ENCODE measurements at regions not wholly inside any gene's neighbourhood (a gene's known extent, or its start where the extent isn't known, plus 50 kb on each side); places are given as distances from the start of the nearest gene placed in this dataset.

DNA sequence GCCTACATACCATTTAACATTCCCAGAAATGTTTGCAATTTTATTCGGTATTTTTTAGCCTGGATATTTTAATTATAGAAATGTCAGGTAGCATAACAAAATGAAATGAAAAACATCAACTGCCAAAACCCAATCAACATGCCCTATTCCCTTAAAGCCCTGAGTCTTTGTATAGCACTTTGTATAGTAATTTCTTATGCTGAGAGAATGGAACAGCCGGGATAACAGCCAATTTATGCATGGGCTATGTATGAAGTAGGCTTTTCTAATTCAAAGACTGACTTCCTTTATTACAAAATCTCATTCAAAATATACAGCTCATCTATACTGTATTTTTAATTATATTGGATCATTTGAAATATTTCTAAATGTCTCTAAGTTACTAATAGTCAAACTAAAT is 513.0 kb upstream of the NAALADL2 start:
- H3K36me3 ChIP-seq (ENCODE audit: control insufficient read depth in 2 of 2, insufficient read depth in 2 of 2, low read length in 1 of 2) = no peaks in the 10 kb centered on the region

More for the DNA sequence above, 513.0 kb upstream of the NAALADL2 start:
- BruUV-seq (replicated peaks) = no TSS peak
- no peaks in the 10 kb centered on the region for H3K79me2 ChIP-seq (ENCODE audit: control insufficient read depth, insufficient read depth, low read length)
- no peaks in the 10 kb centered on the region for H4K20me1 ChIP-seq (ENCODE audit: control insufficient read depth, insufficient read depth)
- ATAC-seq (no peak), FAIRE-seq (no peak), DNase-seq (ENCODE audit: low read depth, low spot score) (no peak)
- no peaks in the 10 kb centered on the region for H3K9me3 ChIP-seq (replicated peaks; ENCODE audit: control insufficient read depth, insufficient read depth, low read length)
- no peaks in the 10 kb centered on the region for H3K4me1 ChIP-seq (ENCODE audit: control insufficient read depth, insufficient read depth, low read length)
- SMC1A ChIA-PET (ENCODE audit: uncharacterized antibody, unreplicated experiment) = interaction anchor here (0.6 kb wide), 1 partner anchor 15 kb away, joined by 3 read pairs; no protein-coding TSS in a partner anchor
- H3K27me3 ChIP-seq (replicated peaks in 1 of 2; ENCODE audit: control insufficient read depth in 2 of 2, insufficient read depth in 2 of 2, low read length in 1 of 2) = no peaks in the 10 kb centered on the region
- CTCF ChIA-PET = no interaction called here
- intact Hi-C loops (cut with micrococcal nuclease; ENCODE audit: unreplicated experiment) (no loop called here), in situ Hi-C loops (cut with MboI) (no loop called here)
- no peak overlapping the region for H2AFZ ChIP-seq (ENCODE audit: control insufficient read depth, low read depth, low read length)
- H3K27ac ChIP-seq (ENCODE audit: control insufficient read depth, insufficient read depth) = no peak overlapping the region
- no peak overlapping the region for H3K4me3 ChIP-seq
- H3K9ac ChIP-seq (ENCODE audit: control insufficient read depth, insufficient read depth, low read length) = no peak overlapping the region
- H3K4me2 ChIP-seq (ENCODE audit: control insufficient read depth, insufficient read depth) = no peak overlapping the region
- WGBS (ENCODE audit: insufficient coverage, insufficient replicate concordance, low lambda C conversion rate, missing lambda C conversion rate) = 26% methylated on average over 2 of the region's 2 CpGs
- RAD21 ChIA-PET (ENCODE audit: unreplicated experiment) = no interaction called here
- TF ChIP-seq, protein P1, sequence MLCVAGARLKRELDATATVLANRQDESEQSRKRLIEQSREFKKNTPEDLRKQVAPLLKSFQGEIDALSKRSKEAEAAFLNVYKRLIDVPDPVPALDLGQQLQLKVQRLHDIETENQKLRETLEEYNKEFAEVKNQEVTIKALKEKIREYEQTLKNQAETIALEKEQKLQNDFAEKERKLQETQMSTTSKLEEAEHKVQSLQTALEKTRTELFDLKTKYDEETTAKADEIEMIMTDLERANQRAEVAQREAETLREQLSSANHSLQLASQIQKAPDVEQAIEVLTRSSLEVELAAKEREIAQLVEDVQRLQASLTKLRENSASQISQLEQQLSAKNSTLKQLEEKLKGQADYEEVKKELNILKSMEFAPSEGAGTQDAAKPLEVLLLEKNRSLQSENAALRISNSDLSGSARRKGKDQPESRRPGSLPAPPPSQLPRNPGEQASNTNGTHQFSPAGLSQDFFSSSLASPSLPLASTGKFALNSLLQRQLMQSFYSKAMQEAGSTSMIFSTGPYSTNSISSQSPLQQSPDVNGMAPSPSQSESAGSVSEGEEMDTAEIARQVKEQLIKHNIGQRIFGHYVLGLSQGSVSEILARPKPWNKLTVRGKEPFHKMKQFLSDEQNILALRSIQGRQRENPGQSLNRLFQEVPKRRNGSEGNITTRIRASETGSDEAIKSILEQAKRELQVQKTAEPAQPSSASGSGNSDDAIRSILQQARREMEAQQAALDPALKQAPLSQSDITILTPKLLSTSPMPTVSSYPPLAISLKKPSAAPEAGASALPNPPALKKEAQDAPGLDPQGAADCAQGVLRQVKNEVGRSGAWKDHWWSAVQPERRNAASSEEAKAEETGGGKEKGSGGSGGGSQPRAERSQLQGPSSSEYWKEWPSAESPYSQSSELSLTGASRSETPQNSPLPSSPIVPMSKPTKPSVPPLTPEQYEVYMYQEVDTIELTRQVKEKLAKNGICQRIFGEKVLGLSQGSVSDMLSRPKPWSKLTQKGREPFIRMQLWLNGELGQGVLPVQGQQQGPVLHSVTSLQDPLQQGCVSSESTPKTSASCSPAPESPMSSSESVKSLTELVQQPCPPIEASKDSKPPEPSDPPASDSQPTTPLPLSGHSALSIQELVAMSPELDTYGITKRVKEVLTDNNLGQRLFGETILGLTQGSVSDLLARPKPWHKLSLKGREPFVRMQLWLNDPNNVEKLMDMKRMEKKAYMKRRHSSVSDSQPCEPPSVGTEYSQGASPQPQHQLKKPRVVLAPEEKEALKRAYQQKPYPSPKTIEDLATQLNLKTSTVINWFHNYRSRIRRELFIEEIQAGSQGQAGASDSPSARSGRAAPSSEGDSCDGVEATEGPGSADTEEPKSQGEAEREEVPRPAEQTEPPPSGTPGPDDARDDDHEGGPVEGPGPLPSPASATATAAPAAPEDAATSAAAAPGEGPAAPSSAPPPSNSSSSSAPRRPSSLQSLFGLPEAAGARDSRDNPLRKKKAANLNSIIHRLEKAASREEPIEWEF (IDR thresholded peaks at IDR 0.05; ENCODE audit: insufficient replicate concordance, low read depth, low read length) = no peak
- POLR2A ChIA-PET = no interaction called here
